GM21390 (cell line): ENCODE measurements at regions not wholly inside any gene's neighbourhood (a gene's known extent, or its start where the extent isn't known, plus 50 kb on each side); places are given as distances from the start of the nearest gene placed in this dataset.
"Not testable (repeated sequence)": the region's sequence is repeated elsewhere in the genome, so short reads cannot be mapped to it uniquely, and the experiment has no call there.

Experiments
- ATAC-seq: cut with Tn5 transposase; IDR thresholded peaks from one replicate; pipeline ENCODE4 v1.9.1; 2021; ENCODE audit not compliant: unreplicated experiment

DNA sequence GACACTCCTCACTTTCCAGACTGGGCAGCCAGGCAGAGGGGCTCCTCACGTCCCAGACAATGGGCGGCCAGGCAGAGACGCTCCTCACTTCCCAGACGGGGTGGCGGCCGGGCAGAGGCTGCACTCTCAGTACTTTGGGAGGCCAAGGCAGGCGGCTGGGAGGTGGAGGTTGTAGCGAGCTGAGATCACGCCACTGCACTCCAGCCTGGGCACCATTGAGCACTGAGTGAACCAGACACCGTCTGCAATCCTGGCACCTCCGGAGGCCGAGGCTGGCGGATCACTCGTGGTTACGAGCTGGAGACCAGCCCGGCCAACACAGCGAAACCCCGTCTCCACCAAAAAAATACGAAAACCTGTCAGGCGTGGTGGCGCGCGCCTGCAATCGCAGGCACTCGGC lies 134.1 kb upstream of the BOD1L1 start:
- ATAC-seq, result not testable (repeated sequence)

DNA sequence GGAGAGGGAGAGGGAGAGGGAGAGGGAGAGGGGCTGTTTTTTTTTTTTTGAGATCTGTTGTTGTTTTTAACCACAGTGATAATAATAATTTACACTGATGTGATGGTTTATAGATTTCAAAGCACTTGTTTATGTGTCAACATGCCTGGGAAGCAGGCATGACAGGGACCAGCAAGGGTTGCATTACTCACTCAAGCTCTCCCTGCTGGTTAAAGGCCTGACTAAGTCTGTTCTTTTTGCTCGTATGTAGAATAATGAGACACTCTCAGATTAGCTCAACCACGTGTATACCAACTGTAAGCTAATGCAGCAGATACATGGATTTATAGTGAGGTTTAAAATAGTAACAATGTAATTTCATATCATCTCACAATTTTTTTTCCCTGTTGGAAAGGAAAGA lies 134.6 kb upstream of the BOD1L1 start:
- no peak for ATAC-seq

DNA sequence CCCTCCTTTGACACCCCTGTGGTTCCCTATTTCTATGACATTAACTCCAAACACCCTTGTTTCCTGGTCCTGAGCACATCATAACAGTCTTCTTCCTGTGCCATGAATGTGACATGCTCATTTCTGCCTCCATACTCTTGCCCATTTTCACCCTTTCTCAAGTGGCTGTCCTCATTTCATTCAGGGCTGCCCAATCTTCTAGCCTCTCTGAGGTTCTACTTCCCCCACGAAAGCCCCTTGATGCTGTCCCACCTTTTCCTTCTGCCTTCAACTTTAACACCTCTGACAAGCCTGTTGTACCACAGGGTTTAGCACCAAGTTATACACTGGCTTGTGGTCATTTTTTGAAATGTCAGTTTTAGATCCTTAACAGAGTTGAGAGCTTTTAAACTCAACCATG lies 136.2 kb upstream of the BOD1L1 start:
- no peak for ATAC-seq

DNA sequence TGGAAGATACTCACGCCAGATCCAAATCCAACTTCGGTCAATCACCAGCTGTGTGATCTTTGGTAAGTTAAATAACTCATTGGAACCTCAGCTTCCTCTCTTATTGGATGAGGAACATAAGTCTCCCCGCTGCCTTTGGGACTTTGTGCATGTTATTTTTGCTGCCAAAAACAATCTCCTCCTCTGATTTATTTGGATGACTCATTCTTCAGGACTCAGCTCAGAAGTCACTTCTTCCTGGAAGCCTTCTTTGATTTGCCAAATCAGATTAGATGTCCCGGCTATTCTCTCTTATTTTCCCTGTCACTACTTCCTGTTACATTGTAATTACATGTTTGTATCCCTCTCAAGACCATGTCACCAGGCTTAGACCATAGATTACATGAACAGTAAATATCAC lies 138.0 kb upstream of the BOD1L1 start:
- ATAC-seq, result no peak

DNA sequence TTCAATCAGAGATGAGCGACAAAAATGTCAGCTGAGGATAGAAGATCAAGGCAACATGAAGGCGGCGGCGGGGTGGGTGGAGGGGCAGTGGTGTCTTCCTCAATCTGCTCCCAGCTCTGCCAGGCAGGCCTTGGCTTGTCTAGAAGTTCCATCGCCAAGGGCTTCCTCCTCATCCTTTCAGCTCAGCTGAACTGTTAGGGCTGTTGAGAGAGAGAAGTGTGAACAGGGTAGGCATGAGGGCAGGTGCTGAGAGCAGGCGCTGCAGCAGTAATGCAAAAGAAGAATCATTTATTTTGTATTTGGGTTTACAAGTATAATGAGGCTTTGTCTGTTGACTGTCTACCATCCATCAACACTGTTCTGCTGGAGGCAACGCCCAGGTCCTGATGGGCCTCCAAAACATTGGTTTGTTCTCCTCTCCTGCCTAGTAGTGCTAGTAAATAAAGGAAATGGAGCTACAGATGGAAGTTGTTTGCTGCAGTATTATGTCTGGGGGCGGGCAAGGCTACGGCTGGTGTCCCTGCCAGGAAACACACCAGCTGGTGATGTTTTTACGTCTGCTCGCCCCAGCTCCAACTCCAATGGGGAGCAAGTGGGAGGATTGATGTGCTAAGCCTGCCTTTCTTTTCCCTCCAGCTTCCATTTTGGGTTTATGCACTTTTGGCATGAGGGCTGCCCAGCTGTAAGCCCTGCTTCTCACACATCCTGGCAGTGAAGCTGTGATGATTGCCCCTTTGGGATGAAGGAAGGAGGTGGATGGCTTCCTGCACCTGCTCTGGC lies 139.4 kb upstream of the BOD1L1 start:
- ATAC-seq, result no peak

DNA sequence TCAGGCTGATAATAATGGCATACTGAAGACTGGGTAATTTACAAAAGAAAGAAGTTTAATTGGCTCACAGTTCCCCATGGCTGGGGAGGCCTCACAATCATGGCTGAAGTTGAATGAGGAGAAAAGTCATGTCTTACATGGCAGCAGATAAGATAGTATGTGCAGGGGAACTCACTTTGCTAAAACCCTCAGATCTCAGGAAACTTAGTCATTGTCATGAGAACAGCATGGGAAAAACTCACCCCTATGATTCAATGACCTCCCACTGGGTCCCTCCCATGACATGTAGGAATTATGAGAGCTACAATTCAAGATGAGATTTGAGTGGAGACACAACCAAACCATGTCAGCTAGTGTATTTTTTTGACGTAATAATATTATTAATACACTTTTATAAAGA lies 149.8 kb upstream of the BOD1L1 start:
- ATAC-seq, result no peak

DNA sequence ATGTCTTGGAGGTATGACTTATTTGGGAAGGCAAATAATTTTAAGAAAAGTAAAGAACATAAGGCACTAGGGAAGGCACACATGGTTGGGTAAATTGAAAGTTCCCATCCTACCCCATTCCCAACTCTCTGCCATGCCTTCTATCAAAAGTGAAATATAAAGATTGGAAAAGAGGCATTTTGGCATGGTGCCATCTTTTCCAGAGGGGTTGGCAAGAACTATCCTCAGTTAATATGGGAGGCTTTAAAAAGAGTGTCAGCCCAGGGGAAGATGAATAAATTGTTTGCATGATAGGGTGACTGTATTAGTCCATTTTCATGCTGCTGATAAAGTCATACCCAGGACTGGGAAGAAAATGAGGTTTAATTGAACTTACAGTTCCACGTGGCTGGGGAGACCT lies 150.8 kb upstream of the BOD1L1 start:
- ATAC-seq, result no peak

DNA sequence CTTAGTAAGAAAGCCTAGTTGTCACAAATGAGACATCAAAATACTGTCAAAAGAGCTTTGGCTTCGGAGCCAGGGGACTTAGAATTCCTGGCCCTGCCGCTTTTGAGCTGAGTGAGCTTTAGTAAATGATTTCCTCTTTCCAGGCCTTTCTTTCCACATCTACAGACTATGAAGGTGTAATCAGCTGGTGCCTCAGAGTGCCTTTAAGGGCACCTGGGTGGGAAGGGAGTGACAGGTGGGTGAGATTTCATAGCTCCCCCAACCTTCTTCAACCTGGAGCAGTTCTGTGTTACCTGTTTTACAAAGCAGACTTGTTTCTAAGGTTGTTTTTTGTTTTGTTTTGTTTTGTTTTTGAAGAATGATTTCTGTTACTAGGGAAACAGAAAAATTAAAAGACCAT lies 154.7 kb upstream of the BOD1L1 start:
- no peak for ATAC-seq

DNA sequence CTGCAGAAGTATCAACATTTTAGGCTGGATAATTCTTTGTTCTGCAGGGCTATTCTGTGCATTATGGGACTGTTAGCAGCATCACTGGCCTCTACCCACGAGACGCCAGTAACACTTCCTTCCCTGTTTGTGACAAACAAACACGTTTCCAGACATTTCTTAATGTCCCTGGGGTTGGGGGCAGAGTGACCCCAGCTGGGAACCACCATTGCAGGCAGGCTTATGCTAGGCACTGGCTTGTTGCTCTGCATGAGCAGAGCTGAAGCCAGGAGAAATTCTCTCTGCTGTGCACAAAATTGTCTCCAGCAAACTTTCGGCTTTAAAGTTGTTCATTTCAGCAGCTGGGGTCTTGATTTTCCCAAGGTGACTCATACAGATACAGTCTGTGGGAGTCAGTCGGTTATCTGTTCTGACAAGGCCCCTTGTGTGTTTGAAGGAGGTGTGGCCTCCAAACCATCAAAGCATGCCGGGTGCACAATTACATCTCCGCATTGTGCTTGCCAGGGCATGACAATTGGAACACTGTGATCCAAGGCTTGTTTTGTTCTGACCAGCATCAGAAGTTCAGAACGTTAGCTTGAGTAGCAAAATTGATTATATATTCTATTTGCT lies 156.4 kb upstream of the BOD1L1 start:
- no peak for ATAC-seq

DNA sequence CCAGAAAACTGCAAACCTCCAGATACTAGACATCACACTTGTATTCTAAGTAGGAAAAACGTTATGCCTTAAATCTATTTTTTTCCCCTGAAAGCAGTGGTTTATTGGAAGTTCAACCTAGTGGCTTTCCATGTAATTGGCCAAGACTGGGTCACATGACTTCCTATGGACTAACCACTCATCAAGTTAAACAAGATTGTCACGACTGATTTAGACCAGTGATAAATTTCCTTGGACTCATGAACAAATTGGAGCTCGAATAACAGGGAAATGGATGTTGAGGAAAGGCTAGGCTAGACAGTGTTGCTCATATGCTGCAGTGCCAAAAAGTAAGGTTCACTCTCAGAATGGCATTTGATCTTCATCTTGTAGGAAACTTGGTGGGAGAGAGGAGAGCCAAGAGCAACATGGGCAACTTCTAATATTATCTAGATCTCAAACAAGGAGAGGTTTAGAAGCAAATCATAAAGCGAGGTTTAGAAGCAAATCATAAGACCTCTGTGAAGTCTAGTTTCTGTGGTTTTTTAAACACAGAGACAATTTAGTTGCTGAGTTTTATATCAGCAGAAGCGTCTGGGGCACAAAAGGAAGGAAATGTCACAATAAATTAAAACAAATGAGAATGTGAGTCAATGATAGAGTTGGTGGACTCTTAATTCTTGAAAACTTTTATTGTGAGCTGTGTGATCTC lies 165.6 kb upstream of the BOD1L1 start:
- no peak for ATAC-seq

DNA sequence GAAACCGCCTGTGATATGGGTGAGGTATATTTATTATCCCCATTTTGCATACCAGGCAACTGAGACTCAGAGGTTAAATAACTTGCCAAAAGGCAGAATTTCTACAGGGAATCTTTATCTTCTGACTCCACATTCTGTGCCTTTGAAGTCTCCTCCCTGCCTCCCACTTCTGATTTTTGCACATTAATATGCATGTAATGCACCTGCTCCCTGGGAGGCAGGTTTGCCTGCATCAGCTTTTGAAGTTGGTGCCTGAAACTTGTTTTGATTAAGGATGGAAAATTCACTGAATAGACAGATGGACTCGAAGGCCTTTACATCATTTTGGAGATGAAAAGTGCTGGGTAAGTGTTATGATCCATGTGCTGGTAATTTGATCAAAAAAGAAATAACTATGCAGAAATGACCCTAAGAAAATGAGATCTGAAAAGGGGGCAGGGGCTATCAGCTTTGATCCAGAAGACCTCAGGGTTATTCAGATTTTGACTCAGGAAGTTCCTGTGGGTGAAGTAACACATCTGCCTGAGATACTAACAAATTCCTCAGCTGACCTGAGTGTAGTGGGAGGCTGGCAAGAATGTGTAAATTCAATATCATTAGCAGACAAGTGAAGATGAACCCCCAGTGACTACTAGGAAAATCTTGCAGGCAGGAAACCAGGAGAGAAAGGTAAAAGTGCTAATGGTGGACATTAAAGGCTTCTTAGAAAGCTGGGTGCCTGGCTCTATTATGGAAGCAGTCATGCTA lies 167.5 kb upstream of the BOD1L1 start:
- ATAC-seq, result no peak

DNA sequence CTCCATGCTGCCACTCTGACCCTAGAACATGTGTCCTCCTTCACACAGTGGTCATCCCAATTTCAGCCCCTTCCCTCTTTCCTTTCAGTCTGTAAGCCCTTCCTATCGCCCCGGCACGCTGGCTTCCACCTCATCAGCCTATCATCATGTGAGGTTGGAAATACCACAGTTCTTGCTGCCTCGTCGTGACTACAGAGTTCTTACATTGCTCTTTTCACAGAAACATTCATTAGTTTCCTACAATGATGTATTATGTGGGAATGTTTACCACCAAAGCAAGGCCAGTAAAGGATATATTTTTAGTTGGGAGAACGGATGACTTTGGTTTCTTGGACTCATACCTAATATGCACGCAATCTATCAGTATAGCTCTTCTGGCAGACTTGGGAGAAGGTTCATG lies 169.5 kb upstream of the BOD1L1 start:
- ATAC-seq, result no peak

DNA sequence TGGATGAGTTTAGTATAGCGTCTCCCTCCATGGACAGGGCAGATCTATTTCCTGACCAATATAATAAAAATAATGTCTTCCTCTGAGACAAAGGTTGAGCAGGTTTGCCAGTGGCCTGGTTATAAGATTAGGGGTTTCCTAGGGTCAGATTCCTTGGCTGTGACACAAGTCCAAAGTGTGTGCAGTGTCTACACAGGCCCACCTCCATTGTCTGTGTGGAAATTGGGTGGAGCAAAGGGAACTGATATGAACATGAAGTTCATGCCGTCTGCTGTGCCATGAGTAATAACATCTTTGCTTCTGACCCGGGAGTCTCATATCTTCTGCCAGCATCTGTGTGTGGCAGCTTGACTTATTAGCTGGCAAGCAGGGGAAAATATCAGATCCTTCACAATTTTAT lies 187.7 kb upstream of the BOD1L1 start:
- ATAC-seq, result no peak

DNA sequence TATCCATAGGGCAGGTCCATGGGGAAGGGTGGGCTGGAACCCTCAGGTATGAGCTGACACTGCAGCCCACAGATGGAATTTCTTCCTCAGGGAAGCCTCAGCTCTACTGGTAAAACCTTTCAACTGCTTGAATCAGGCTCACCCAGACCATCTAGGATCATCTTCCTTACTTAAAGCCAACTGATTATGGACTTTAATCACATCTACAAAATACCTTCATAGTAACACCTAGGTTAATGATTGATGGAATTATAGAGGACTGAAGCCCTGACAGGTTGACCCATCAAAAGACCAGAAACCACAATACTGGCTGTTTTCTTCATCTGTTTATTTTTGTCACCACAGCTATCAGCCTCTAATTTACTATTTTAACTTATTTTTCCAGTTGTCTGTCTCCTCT lies 188.9 kb upstream of the BOD1L1 start:
- no peak for ATAC-seq

DNA sequence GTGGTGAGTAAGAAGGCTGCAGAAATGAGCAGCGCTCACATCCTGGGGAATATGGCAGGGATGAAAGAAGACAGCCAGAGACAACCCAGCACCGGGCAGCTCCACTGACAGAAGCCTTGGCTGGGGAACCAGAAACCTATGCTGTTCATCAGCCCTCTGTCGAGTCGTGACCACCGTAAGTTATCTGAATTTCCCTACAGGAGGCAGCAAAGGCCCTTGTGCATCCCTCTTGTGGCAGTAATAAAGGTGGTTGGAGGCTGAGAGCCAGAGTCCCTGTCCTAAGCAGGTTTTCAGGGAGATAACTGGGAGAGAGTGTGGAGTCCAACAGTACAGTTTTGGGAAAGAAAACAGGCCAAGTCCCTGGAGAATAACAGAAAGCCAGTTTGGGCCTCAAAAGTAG lies 194.0 kb upstream of the BOD1L1 start:
- ATAC-seq, result no peak

DNA sequence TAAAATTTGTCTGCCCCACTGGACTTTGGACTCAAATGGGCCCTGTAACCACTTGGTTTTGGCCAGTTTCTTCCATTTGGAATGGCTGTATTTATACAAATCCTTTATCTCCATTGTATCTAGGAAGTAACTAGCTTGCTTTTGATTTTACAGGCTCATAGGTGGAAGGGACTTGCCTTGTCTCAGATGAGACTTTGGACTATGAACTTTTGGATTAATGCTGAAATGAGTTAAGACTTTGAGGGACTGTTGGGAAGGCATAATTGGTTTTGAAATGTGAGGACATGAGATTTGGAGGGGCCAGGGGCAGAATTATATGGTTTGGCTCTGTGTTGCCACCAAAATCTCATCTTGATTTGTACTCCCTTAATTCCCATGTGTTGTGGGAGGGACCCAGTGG lies 198.3 kb upstream of the BOD1L1 start:
- ATAC-seq, result not testable (repeated sequence)

DNA sequence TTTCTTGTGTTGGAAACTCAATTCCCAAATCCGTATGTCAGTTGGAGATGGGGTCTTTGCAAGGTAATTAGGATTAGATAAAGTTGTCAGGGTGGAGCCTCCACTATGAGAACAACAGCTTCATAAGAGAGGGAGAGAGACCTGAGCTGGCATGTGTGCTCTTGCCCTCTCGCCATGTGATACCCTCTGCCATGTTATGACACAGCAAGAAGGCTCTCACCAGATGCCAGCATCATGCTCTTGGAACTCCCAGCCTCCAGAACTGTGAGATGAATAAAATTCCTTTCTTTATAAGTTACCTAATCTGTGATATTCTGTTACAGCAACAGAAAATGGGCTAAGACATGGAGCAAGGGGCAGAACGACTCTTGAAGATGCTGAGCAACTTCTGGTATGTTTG lies 201.9 kb upstream of the BOD1L1 start:
- ATAC-seq, result no peak

DNA sequence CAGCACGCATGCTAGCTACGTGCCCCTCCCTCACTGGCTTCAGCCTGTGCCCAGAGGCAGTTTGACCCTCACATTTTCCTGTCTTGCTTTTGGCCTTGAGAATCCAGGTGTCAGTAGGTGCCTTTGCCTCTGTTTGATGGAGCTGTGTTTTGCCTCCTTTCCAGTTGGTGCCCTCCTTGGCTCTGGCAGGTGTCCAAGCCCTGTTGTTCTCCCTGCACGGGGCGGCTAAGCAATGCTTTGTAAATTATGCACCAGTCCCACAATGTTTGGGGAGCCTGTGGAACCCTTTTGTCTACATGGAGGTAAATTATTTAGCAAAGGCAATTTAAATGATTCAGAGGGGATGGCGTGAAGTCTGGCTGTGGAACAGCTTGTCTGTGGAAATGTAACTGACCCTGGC lies 202.9 kb upstream of the BOD1L1 start:
- ATAC-seq, result no peak

DNA sequence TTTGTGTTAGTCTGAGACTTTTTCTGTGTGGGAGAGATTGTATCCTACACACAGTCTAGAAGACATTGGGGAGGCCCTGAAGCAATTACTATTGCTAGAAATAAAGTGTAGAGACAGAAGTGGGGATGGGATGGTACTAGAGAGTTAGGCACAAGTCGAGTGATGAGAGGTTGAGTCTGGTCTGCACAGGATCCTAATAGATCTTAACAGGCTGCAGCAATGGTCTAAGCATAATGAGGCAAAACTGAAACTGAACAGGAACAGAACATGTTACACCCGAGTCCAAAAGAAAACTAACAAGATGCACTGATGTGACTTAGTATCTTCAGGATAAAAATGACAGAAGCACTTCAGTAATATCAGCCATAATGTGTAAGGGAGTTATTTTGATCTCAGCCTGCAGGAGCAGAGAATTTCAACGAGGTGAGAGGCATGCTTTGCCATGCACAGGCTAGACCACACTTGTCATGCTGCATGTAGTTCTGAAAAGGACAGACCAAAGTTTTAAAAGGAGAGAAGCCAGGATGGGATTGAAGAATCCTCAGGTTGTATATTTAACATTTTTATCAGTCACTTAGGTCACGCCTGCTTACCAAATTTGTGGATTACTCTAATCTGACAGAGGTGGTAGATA lies 205.8 kb upstream of the BOD1L1 start:
- no peak for ATAC-seq

DNA sequence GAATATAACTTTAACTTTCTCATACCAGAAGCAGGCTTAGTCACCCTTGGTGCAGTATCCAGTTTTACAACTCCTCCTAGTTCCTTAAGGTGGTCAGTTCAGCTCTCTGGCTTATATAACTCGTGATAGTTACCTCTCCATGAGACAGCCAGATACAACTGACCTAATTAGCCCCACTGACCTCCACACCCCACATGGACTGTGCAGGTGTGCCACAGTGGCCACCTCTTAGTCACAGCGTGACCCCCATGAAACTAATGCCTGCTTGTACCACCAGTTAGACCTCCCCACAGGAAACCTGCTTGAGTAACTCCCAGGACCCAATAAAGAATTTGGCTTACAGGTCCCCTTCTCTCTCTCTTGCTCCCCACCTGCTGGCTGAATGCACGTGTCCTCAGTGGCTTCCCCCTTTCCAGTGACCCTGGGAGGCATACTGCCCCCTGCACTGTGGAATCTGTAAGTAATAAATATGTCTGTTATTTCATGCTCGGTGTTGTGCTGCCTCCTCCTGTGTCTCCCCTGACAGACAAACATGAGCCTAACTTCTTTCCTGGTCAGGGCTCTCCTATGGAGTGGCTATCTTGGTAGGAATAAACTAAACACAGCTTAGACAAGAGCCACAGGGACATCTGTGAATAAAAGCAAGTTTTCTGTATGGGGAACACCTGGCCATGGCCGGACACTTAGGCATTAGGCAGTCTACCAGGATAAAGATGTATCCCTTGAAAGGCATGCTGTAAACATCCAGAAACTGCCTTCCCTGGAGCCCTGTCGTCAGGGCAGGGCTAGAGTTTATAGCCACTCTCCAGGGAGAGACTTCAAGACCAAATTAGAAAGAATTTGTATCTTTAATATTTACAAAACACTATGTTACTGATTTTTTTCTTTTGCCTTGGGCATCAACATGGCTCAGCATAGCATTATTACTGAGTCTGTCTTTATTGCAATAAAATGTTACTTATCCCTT lies 209.7 kb upstream of the BOD1L1 start:
- ATAC-seq, result no peak
